ENCODE measurements at regions not wholly inside any gene's neighbourhood (a gene's known extent, or its start where the extent isn't known, plus 50 kb on each side); places are given as distances from the start of the nearest gene placed in this dataset.

DNA sequence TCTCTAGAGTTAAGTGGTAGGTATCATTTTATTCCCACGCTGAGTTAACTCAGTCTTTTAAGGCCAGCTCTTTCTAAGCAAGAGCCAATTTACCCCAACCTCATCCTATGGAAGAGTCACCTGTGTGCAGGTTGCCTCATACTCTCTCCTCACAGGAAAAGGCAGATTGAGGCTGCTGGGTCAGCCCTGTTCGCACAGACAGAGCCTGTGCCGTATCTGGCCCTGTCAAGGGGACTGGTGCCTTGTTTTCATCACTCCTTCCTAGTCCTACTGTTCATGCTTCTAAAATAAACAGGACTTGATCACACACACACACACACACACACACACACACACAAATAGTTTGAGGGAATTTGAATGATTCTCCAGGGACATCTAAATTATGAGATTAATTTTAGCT is 285.0 kb downstream of the SLC6A15 start:
- Mint-ChIP-seq H3K27ac (no peak overlapping the region), H3K4me3 (no peak overlapping the region), H3K4me1 (no peaks in the 10 kb centered on the region), H3K27me3 (no peaks in the 10 kb centered on the region), H3K9me3 (ENCODE audit: insufficient read depth) (no peaks in the 10 kb centered on the region)
- Histone ChIP-seq H3K9me3 (ENCODE audit: control extremely low read depth in 1 of 3, control insufficient read depth in 2 of 3, insufficient read depth in 1 of 3, low read length in 2 of 3) (no peaks in the 10 kb centered on the region), H3K4me1 (ENCODE audit: control insufficient read depth in 2 of 2, insufficient read depth in 2 of 2, low read length in 2 of 2) (no peaks in the 10 kb centered on the region), H3K4me3 (ENCODE audit: control extremely low read depth in 1 of 5, extremely low read depth in 1 of 5, insufficient read depth in 1 of 5, low read depth in 2 of 5, low read length in 4 of 5) (no peak overlapping the region), H3K4me2 (replicated peaks; ENCODE audit: low read depth, low read length, poor library complexity, severe bottlenecking) (no peak overlapping the region), H3K36me3 (replicated peaks in 1 of 2; ENCODE audit: control extremely low read depth in 1 of 2, control insufficient read depth in 1 of 2, extremely low read depth in 1 of 2, insufficient read depth in 2 of 2, low read length in 1 of 2) (no peaks in the 10 kb centered on the region), H3K79me2 (ENCODE audit: control insufficient read depth, insufficient read depth, low read length) (no peaks in the 10 kb centered on the region), H3K27ac (ENCODE audit: low read length in 2 of 2) (no peak overlapping the region), H2AFZ (ENCODE audit: insufficient read depth, low read depth, low read length, poor library complexity, severe bottlenecking) (no peak overlapping the region), H4K20me1 (ENCODE audit: control insufficient read depth, insufficient read depth, low read length, poor library complexity, severe bottlenecking) (no peaks in the 10 kb centered on the region), H3K27me3 (replicated peaks in 1 of 4; ENCODE audit: control extremely low read depth in 1 of 4, control insufficient read depth in 3 of 4, insufficient read depth in 4 of 4, low read length in 3 of 4) (no peaks in the 10 kb centered on the region), H3K9ac (ENCODE audit: low read length) (no peak overlapping the region)
- CTCF ChIA-PET, result no interaction called here
- intact Hi-C loops (cut with micrococcal nuclease), result no loop called here
- DNase-seq (no peak), ATAC-seq (ENCODE audit: low read depth) (no peak)
- POLR2A ChIA-PET, result no interaction called here
- no CpG with 5 or more reads among the region's 3 CpGs for WGBS (ENCODE audit: insufficient coverage)
- TF ChIP-seq EZH2 (IDR thresholded peaks at IDR 0.05; ENCODE audit: borderline replicate concordance, insufficient read depth, low read depth, low read length, poor library complexity, severe bottlenecking), result no peak

DNA sequence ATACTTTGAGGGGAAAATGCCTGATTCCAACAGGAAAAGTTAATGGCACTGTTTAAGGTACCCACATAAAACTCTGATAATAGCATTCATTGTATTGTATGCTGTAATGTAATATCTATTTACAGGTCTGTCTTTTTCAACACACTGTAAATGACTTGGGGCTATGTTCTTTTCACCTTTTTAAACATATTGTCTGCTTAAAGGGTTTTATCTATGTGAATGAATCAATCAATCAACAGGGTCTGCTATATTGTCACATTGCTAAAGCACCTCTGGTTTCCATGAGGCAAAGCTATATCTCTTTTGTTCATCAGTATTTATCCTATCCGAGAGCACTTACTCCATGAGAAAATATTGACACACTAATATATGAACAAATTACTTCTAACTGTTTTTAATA is 288.0 kb downstream of the SLC6A15 start:
- no peak overlapping the region for H2AFZ ChIP-seq (ENCODE audit: insufficient read depth, low read depth, low read length, poor library complexity, severe bottlenecking)
- no peaks in the 10 kb centered on the region for H3K36me3 ChIP-seq (replicated peaks in 1 of 2; ENCODE audit: control extremely low read depth in 1 of 2, control insufficient read depth in 1 of 2, extremely low read depth in 1 of 2, insufficient read depth in 2 of 2, low read length in 1 of 2)
- H4K20me1 ChIP-seq (ENCODE audit: control insufficient read depth, insufficient read depth, low read length, poor library complexity, severe bottlenecking), result no peaks in the 10 kb centered on the region
- no peak overlapping the region for H3K4me3 ChIP-seq (ENCODE audit: control extremely low read depth in 1 of 5, extremely low read depth in 1 of 5, insufficient read depth in 1 of 5, low read depth in 2 of 5, low read length in 4 of 5)
- H3K27me3 ChIP-seq (replicated peaks in 1 of 4; ENCODE audit: control extremely low read depth in 1 of 4, control insufficient read depth in 3 of 4, insufficient read depth in 4 of 4, low read length in 3 of 4), result no peaks in the 10 kb centered on the region
- Mint-ChIP-seq H3K4me3 (no peak overlapping the region), H3K4me1 (no peaks in the 10 kb centered on the region), H3K9me3 (ENCODE audit: insufficient read depth) (no peaks in the 10 kb centered on the region), H3K27ac (no peak overlapping the region), H3K27me3 (no peaks in the 10 kb centered on the region)
- H3K79me2 ChIP-seq (ENCODE audit: control insufficient read depth, insufficient read depth, low read length), result no peaks in the 10 kb centered on the region
- no peak for ATAC-seq (ENCODE audit: low read depth)
- H3K4me1 ChIP-seq (ENCODE audit: control insufficient read depth in 2 of 2, insufficient read depth in 2 of 2, low read length in 2 of 2), result no peaks in the 10 kb centered on the region
- CTCF ChIA-PET, result no interaction called here
- no peak overlapping the region for H3K4me2 ChIP-seq (replicated peaks; ENCODE audit: low read depth, low read length, poor library complexity, severe bottlenecking)
- POLR2A ChIA-PET, result no interaction called here
- TF ChIP-seq EZH2 (IDR thresholded peaks at IDR 0.05; ENCODE audit: borderline replicate concordance, insufficient read depth, low read depth, low read length, poor library complexity, severe bottlenecking), result no peak
- TF ChIP-seq, protein P1, sequence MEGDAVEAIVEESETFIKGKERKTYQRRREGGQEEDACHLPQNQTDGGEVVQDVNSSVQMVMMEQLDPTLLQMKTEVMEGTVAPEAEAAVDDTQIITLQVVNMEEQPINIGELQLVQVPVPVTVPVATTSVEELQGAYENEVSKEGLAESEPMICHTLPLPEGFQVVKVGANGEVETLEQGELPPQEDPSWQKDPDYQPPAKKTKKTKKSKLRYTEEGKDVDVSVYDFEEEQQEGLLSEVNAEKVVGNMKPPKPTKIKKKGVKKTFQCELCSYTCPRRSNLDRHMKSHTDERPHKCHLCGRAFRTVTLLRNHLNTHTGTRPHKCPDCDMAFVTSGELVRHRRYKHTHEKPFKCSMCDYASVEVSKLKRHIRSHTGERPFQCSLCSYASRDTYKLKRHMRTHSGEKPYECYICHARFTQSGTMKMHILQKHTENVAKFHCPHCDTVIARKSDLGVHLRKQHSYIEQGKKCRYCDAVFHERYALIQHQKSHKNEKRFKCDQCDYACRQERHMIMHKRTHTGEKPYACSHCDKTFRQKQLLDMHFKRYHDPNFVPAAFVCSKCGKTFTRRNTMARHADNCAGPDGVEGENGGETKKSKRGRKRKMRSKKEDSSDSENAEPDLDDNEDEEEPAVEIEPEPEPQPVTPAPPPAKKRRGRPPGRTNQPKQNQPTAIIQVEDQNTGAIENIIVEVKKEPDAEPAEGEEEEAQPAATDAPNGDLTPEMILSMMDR (IDR thresholded peaks at IDR 0.05), result no peak
- H3K9me3 ChIP-seq (ENCODE audit: control extremely low read depth in 1 of 3, control insufficient read depth in 2 of 3, insufficient read depth in 1 of 3, low read length in 2 of 3), result no peaks in the 10 kb centered on the region
- intact Hi-C loops (cut with micrococcal nuclease), result no loop called here
- no peak overlapping the region for H3K9ac ChIP-seq (ENCODE audit: low read length)
- no peak for DNase-seq
- H3K27ac ChIP-seq (ENCODE audit: low read length in 2 of 2), result no peak overlapping the region
- WGBS (ENCODE audit: insufficient coverage), result no CpG with 5 or more reads among the region's 1 CpG

Measured in B cell (primary cell).